CD4-positive, alpha-beta T cell (primary cell): ENCODE measurements at regions not wholly inside any gene's neighbourhood (a gene's known extent, or its start where the extent isn't known, plus 50 kb on each side); places are given as distances from the start of the nearest gene placed in this dataset.

Experiments used
- ATAC-seq: fragments of 200-7000 bp; cut with Tn5 transposase; one replicate; pipeline ENCODE4 v1.10.0; 2022; ENCODE audit warnings: mild to moderate bottlenecking; ENCODE audit not compliant: poor library complexity
- CTCF ChIA-PET: fragments of 350-600 bp; sonication (Branson Sonifier 250); formaldehyde crosslinking; loops from one replicate; lab custom pipeline; 2021; ENCODE audit warnings: antibody characterized with exemption, inconsistent platforms; lab: Charles Lee
- POLR2A ChIA-PET: fragments of 350-600 bp; sonication (Branson Sonifier 250); formaldehyde crosslinking; loops from one replicate; lab custom pipeline; 2021; ENCODE audit warnings: antibody characterized with exemption, inconsistent platforms; lab: Charles Lee
- DNase-seq, 14 experiments: peaks; one replicate each; pipeline ENCODE4 v3.0.0-alpha.2; 2013 to 2020; ENCODE audit warnings: mixed read lengths in 2 of 14
- H3K27ac ChIP-seq, 2 donors: one replicate each; pipeline versions ENCODE4 v1.5.1 to v1.7.0; 2013; ENCODE audit warnings: low read length in 2 of 2, low read depth in 1 of 2, mild to moderate bottlenecking in 1 of 2
- H3K27me3 ChIP-seq, 2 experiments: 1 replicate in 1 of 2; 2 replicates in 1 of 2; pipeline versions ENCODE4 v1.6.1 to v1.7.0; 2013; ENCODE audit warnings: low read length in 2 of 2, control low read depth in 1 of 2, mild to moderate bottlenecking in 1 of 2, moderate library complexity in 1 of 2; ENCODE audit not compliant: insufficient read depth in 2 of 2, control insufficient read depth in 1 of 2
- H3K36me3 ChIP-seq: one replicate; pipeline ENCODE4 v1.6.1; 2013; ENCODE audit warnings: low read length, control low read depth; ENCODE audit not compliant: insufficient read depth
- H3K4me1 ChIP-seq: one replicate; pipeline ENCODE4 v1.6.1; 2013; ENCODE audit warnings: low read length, control low read depth; ENCODE audit not compliant: insufficient read depth
- H3K4me3 ChIP-seq: one replicate; pipeline ENCODE4 v1.5.1; 2013; ENCODE audit warnings: mild to moderate bottlenecking, low read length, moderate library complexity
- H3K9me3 ChIP-seq, 2 experiments: 1 replicate in 1 of 2; 2 replicates in 1 of 2; pipeline versions ENCODE4 v1.6.1 to v1.7.0; 2013; ENCODE audit warnings: low read length in 2 of 2, mild to moderate bottlenecking in 2 of 2, control low read depth in 1 of 2, moderate library complexity in 1 of 2; ENCODE audit not compliant: control insufficient read depth in 1 of 2, insufficient read depth in 1 of 2
- H3K27ac Mint-ChIP-seq: one replicate; pipeline ENCODE4 v1.8.0; 2020; ENCODE audit warnings: mixed read lengths
- H3K27me3 Mint-ChIP-seq: one replicate; pipeline ENCODE4 v1.8.0; 2021; ENCODE audit warnings: mixed read lengths
- H3K36me3 Mint-ChIP-seq: one replicate; pipeline ENCODE4 v1.8.0; 2021; ENCODE audit warnings: low read depth, mixed read lengths
- H3K4me1 Mint-ChIP-seq: one replicate; pipeline ENCODE4 v1.8.0; 2021; ENCODE audit warnings: low read depth, mixed read lengths
- H3K4me3 Mint-ChIP-seq: one replicate; pipeline ENCODE4 v1.8.0; 2020; ENCODE audit warnings: mild to moderate bottlenecking, mixed read lengths
- H3K9me3 Mint-ChIP-seq: one replicate; pipeline ENCODE4 v1.8.0; 2020; ENCODE audit warnings: mixed read lengths
- CTCF ChIP-seq: fragments of 200-600 bp; IDR thresholded peaks from one replicate; pipeline ENCODE4 v1.8.0; 2022; ENCODE audit warnings: antibody characterized with exemption, mild to moderate bottlenecking
- intact Hi-C, 2 experiments: fragments of 100-400 bp; cut with DNase I in 1 of 2; cut with micrococcal nuclease in 1 of 2; formaldehyde crosslinking; loops; one replicate each; pipeline versions ENCODE4 v1.15.1 to v1.9.0; 2023 to 2025; cut with DNase I, micrococcal nuclease

DNA sequence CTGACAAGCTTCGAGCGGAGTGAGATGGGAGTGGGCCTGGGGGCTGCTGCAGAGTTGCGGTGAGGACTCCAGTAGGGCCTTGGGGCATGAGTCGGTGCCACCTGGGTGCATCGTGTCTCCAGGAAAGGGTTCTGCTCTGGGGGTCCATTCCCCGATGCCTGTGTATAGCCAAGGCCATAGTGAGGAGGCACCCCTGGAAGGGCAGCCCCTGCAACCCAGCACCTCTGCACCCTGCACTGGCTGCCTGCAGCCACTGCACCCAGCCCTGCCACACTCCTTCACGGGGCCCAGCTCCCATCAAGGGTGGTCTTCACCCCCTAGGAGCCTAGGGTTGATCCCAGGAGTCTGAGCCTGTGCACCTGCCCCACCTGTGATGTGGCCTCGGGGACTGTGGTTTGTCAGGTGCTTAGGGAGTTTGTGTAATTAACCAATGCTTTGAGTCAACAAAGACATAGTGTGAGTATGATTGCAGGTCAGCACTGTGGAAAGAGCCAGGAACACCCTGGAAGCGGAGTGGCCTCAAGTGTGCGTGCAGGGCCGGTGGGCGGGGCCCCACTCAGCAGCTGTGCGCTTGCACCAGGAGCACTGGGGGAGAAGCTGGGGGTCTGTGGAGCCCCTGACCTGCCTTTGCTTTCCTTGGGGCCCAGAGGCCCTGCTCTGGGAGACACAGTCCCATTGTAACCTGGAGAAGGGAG is 1299.3 kb downstream of the BRD1 start:
- H3K4me1 ChIP-seq: no peaks in the 10 kb centered on the region
- no peak overlapping the region for H3K4me3 Mint-ChIP-seq
- POLR2A ChIA-PET: no interaction called here
- H3K27me3 Mint-ChIP-seq: peaks cover 7% of the 10 kb centered on the region
- no peak for ATAC-seq
- no peaks in the 10 kb centered on the region for H3K36me3 ChIP-seq
- H3K27ac Mint-ChIP-seq: no peak overlapping the region
- H3K9me3 ChIP-seq: peaks cover 0 to 11% of the 10 kb centered on the region in 2 experiments
- no peaks in the 10 kb centered on the region for H3K4me1 Mint-ChIP-seq
- H3K36me3 Mint-ChIP-seq: no peaks in the 10 kb centered on the region
- H3K27me3 ChIP-seq: no peaks in the 10 kb centered on the region
- no peak overlapping the region for H3K27ac ChIP-seq
- CTCF ChIA-PET: no interaction called here
- no peak for DNase-seq
- TF ChIP-seq CTCF: no peak
- H3K4me3 ChIP-seq: no peak overlapping the region
- intact Hi-C loops: no loop called here
- no peaks in the 10 kb centered on the region for H3K9me3 Mint-ChIP-seq

DNA sequence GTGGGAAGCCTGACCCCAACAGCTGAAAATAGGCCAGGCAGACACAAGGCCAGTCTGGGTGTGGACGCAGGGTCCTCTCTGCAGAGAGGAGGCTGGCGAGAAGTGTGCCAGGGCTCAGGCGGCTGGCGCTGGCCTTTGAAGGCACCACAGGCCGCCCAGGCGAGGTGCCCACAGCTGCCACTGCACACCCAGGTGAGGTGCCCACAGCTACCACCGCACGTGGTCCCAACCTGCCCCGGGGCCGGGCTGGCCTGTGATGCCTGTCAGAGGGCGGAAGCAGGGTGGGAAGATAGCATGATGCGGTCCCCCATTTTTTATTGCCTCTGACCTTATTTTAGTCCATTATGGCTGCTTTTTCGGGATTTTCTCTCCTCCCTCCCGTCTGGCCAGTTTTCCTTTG is 1303.9 kb downstream of the BRD1 start:
- H3K27ac Mint-ChIP-seq: no peak overlapping the region
- no peaks in the 10 kb centered on the region for H3K36me3 Mint-ChIP-seq
- no peaks in the 10 kb centered on the region for H3K36me3 ChIP-seq
- ChIA-PET POLR2A (no interaction called here), CTCF (no interaction called here)
- intact Hi-C loops: no loop called here
- H3K27me3 Mint-ChIP-seq: no peaks in the 10 kb centered on the region
- H3K4me1 Mint-ChIP-seq: no peaks in the 10 kb centered on the region
- no peak overlapping the region for H3K4me3 Mint-ChIP-seq
- H3K4me1 ChIP-seq: no peaks in the 10 kb centered on the region
- no peak overlapping the region for H3K4me3 ChIP-seq
- TF ChIP-seq CTCF: no peak
- peaks cover 0 to 13% of the 10 kb centered on the region in 2 experiments for H3K9me3 ChIP-seq
- ATAC-seq: no peak
- H3K27me3 ChIP-seq: no peaks in the 10 kb centered on the region
- DNase-seq: no peak
- H3K9me3 Mint-ChIP-seq: no peaks in the 10 kb centered on the region
- no peak overlapping the region for H3K27ac ChIP-seq

GRCh38 chr22:48523091-48523490 is 1304.6 kb downstream of the BRD1 start:
- Histone ChIP-seq H3K4me3 (no peak overlapping the region), H3K27me3 (no peaks in the 10 kb centered on the region), H3K4me1 (no peaks in the 10 kb centered on the region), H3K36me3 (no peaks in the 10 kb centered on the region), H3K27ac (no peak overlapping the region), H3K9me3 (peaks cover 0 to 13% of the 10 kb centered on the region in 2 experiments)
- ATAC-seq (no peak), DNase-seq (no peak)
- Mint-ChIP-seq H3K9me3 (no peaks in the 10 kb centered on the region), H3K36me3 (no peaks in the 10 kb centered on the region), H3K27me3 (no peaks in the 10 kb centered on the region), H3K4me3 (no peak overlapping the region), H3K4me1 (no peaks in the 10 kb centered on the region), H3K27ac (no peak overlapping the region)
- ChIA-PET POLR2A (no interaction called here), CTCF (no interaction called here)
- intact Hi-C loops: no loop called here
- TF ChIP-seq CTCF: no peak
